Vagina (tissue), 2 donors: ENCODE measurements at regions not wholly inside any gene's neighbourhood (a gene's known extent, or its start where the extent isn't known, plus 50 kb on each side); places are given as distances from the start of the nearest gene placed in this dataset.

ENCODE experiments used
- CTCF ChIP-seq, 3 experiments: fragments of 450-650 bp in 2 of 3; fragments of 200-600 bp in 1 of 3; sonication (generic) in 1 of 3; IDR thresholded peaks; one replicate each; pipeline ENCODE4 v1.5.1; 2017 to 2019; ENCODE audit warnings: antibody characterized with exemption in 3 of 3, mild to moderate bottlenecking in 2 of 3, moderate library complexity in 2 of 3
- POLR2A ChIP-seq, 2 donors: fragments of 450-650 bp; IDR thresholded peaks; one replicate each; pipeline ENCODE4 v1.6.1; 2017; ENCODE audit warnings: antibody characterized with exemption in 2 of 2, mild to moderate bottlenecking in 2 of 2, moderate library complexity in 2 of 2
- POLR2AphosphoS5 ChIP-seq, 2 donors: sonication (generic); formaldehyde crosslinking; IDR thresholded peaks; one replicate each; pipeline ENCODE4 v1.9.0; 2017; ENCODE audit warnings: antibody characterized with exemption in 2 of 2, mild to moderate bottlenecking in 2 of 2, low read depth in 1 of 2; ENCODE audit not compliant: insufficient read depth in 1 of 2

- TF ChIP-seq POLR2A (IDR thresholded peaks at IDR 0.05), result no peak
- no peak for TF ChIP-seq CTCF (IDR thresholded peaks at IDR 0.05)
- TF ChIP-seq POLR2AphosphoS5 (IDR thresholded peaks at IDR 0.05; ENCODE audit: insufficient read depth in 1 of 2, low read depth in 1 of 2), result peak; percentile 71 to 84
Measured at GRCh38 chr17:73770115-73770848, 126.0 kb upstream of the SDK2 start.
